ENCODE measurements at regions not wholly inside any gene's neighbourhood (a gene's known extent, or its start where the extent isn't known, plus 50 kb on each side); places are given as distances from the start of the nearest gene placed in this dataset.

- Histone ChIP-seq H3K9me3 (ENCODE audit: control insufficient read depth in 1 of 2, insufficient read depth in 1 of 2, low read depth in 1 of 2, low read length in 2 of 2) (no peaks in the 10 kb centered on the region), H3K27me3 (ENCODE audit: insufficient read depth, low read length) (peaks cover 62% of the 10 kb centered on the region), H2AFZ (ENCODE audit: low read depth, low read length, poor library complexity, severe bottlenecking) (no peak overlapping the region), H3K4me2 (ENCODE audit: low read length) (no peak overlapping the region), H3K4me3 (replicated peaks in 1 of 2; ENCODE audit: low read depth in 1 of 2, low read length in 2 of 2) (no peak overlapping the region), H3K36me3 (ENCODE audit: control insufficient read depth in 1 of 2, insufficient read depth in 2 of 2, low read length in 2 of 2) (no peaks in the 10 kb centered on the region), H3K4me1 (ENCODE audit: control insufficient read depth in 1 of 2, insufficient read depth in 2 of 2, low read length in 2 of 2) (no peaks in the 10 kb centered on the region; a peak in 1 of 4 replicates), H4K20me1 (ENCODE audit: insufficient read depth) (no peaks in the 10 kb centered on the region), H3K9me2 (ENCODE audit: insufficient read depth) (no peaks in the 10 kb centered on the region), H3K9ac (ENCODE audit: low read length) (no peak overlapping the region), H3K79me2 (ENCODE audit: insufficient read depth, low read length) (no peaks in the 10 kb centered on the region), H3K27ac (ENCODE audit: low read depth, low read length) (no peak overlapping the region)
- CTCF ChIA-PET = no interaction called here
- RAD21 ChIA-PET (ENCODE audit: low non-redundant PET in 1 of 2, low total read pairs in 2 of 2, uncharacterized antibody in 2 of 2, unreplicated experiment in 2 of 2) = no interaction called here
- no peak for DNase-seq (ENCODE audit: low read depth, low spot score)
- no peak for TF ChIP-seq RAD21 (IDR thresholded peaks at IDR 0.05; ENCODE audit: low read depth)
- TF ChIP-seq CTCF (IDR thresholded peaks at IDR 0.05 in 2 of 3, conservative IDR thresholded peaks at IDR 0.05 in 1 of 3; ENCODE audit: borderline replicate concordance in 1 of 3, insufficient read depth in 1 of 3, low read depth in 2 of 3, low read length in 2 of 3) = no peak
- TF ChIP-seq POLR2AphosphoS5 (IDR thresholded peaks at IDR 0.05; ENCODE audit: low read depth, low read length) = no peak
- TF ChIP-seq SP1 (IDR thresholded peaks at IDR 0.05; ENCODE audit: low read depth) = no peak
- TF ChIP-seq EGR1 (IDR thresholded peaks at IDR 0.05; ENCODE audit: low read depth) = no peak
- no peak for TF ChIP-seq TCF7L2 (IDR thresholded peaks at IDR 0.05; ENCODE audit: borderline replicate concordance, extremely low read depth, insufficient read depth, insufficient read length)
- TF ChIP-seq ZFX (IDR thresholded peaks at IDR 0.05) = no peak
- no peak for TF ChIP-seq YY1 (IDR thresholded peaks at IDR 0.05; ENCODE audit: extremely low read depth, insufficient replicate concordance, low read depth, low read length)
- no peak for TF ChIP-seq ELF1 (IDR thresholded peaks at IDR 0.05; ENCODE audit: borderline replicate concordance, low read depth)
- no peak for TF ChIP-seq SRF (IDR thresholded peaks at IDR 0.05; ENCODE audit: low read depth)
- TF ChIP-seq CEBPB (IDR thresholded peaks at IDR 0.05; ENCODE audit: low read depth) = no peak
- TF ChIP-seq MAX (IDR thresholded peaks at IDR 0.05) = no peak
- no peak for TF ChIP-seq EZH2phosphoT487 (IDR thresholded peaks at IDR 0.05; ENCODE audit: borderline replicate concordance)
- TF ChIP-seq POLR2A (IDR thresholded peaks at IDR 0.05; ENCODE audit: borderline replicate concordance, extremely low read depth, insufficient read depth, insufficient read length) = no peak
- TF ChIP-seq ZNF274 (IDR thresholded peaks at IDR 0.05; ENCODE audit: low read depth, low read length) = no peak
- TF ChIP-seq CBX3 (IDR thresholded peaks at IDR 0.05; ENCODE audit: low read depth) = no peak
- TF ChIP-seq ATF3 (IDR thresholded peaks at IDR 0.05) = no peak
- TF ChIP-seq EZH2 (IDR thresholded peaks at IDR 0.05) = no peak
- no peak for TF ChIP-seq FOSL1 (IDR thresholded peaks at IDR 0.05; ENCODE audit: low read depth)
- ATAC-seq = no peak
- POLR2A ChIA-PET = no interaction called here
- no TSS peak for BruUV-seq (replicated peaks)
- intact Hi-C loops (cut with micrococcal nuclease) = no loop called here
These were observed 60.4 kb upstream of the ATP2B2 start for GRCh38 chr3:10565814-10566213.

Measured in HCT116 (cell line).